ENCODE measurements at regions not wholly inside any gene's neighbourhood (a gene's known extent, or its start where the extent isn't known, plus 50 kb on each side); places are given as distances from the start of the nearest gene placed in this dataset.

DNA sequence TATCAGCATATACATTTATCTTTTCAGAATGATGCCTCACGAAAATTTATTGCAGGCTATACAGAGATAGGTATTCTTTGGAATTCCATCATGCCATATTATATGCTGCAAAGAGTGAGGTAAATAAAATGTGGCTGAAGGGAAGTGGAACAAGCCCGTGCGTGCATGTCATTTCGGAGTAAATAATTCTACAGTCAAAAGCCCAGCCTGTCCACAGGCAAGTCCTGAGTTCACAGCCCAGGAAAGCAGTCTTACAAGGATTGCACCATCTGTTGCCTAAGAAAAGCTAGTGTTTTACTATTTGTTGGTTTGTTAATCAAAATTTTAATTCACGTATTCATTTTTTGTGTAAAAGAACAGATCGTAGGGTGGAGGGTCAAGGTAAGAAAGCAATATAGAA lies 292.4 kb upstream of the AKR1E2 start:
- H3K27ac ChIP-seq (ENCODE audit: control insufficient read depth, insufficient read depth, low read length) = peak overlapping the region; percentile 76
- H4K20me1 ChIP-seq (ENCODE audit: control insufficient read depth, extremely low read depth, insufficient read depth, low read length) = no peaks in the 10 kb centered on the region
- no peaks in the 10 kb centered on the region for H3K36me3 ChIP-seq (ENCODE audit: control insufficient read depth in 2 of 2, extremely low read depth in 1 of 2, insufficient read depth in 2 of 2, low read length in 2 of 2)
- peak overlapping the region in 1 of 3 experiments; percentile 1 for H3K4me3 ChIP-seq (ENCODE audit: control insufficient read depth in 2 of 3, extremely low read depth in 1 of 3, insufficient read depth in 2 of 3, low read depth in 1 of 3, low read length in 3 of 3)
- no peak for TF ChIP-seq EZH2 (IDR thresholded peaks at IDR 0.05; ENCODE audit: low read length)
- TF ChIP-seq, protein P1, sequence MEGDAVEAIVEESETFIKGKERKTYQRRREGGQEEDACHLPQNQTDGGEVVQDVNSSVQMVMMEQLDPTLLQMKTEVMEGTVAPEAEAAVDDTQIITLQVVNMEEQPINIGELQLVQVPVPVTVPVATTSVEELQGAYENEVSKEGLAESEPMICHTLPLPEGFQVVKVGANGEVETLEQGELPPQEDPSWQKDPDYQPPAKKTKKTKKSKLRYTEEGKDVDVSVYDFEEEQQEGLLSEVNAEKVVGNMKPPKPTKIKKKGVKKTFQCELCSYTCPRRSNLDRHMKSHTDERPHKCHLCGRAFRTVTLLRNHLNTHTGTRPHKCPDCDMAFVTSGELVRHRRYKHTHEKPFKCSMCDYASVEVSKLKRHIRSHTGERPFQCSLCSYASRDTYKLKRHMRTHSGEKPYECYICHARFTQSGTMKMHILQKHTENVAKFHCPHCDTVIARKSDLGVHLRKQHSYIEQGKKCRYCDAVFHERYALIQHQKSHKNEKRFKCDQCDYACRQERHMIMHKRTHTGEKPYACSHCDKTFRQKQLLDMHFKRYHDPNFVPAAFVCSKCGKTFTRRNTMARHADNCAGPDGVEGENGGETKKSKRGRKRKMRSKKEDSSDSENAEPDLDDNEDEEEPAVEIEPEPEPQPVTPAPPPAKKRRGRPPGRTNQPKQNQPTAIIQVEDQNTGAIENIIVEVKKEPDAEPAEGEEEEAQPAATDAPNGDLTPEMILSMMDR (optimal IDR thresholded peaks at IDR 0.05 in 1 of 3, IDR thresholded peaks at IDR 0.05 in 1 of 3, conservative IDR thresholded peaks at IDR 0.05 in 1 of 3; ENCODE audit: extremely low read depth in 1 of 3, insufficient read depth in 2 of 3, low read length in 3 of 3) = no peak
- no peak overlapping the region for H3K9ac ChIP-seq (ENCODE audit: control insufficient read depth, extremely low read depth, insufficient read depth, low read length)
- no peaks in the 10 kb centered on the region for H3K9me3 ChIP-seq (ENCODE audit: control insufficient read depth, low read depth, low read length)
- peak overlapping the region; percentile 82 for H3K4me2 ChIP-seq (ENCODE audit: control insufficient read depth, extremely low read depth, insufficient read depth, low read depth, low read length)
- H3K4me1 ChIP-seq (ENCODE audit: control insufficient read depth, extremely low read depth, insufficient read depth, low read length) = peaks cover 22% of the 10 kb centered on the region
- peak; percentile 99 for FAIRE-seq
- no peaks in the 10 kb centered on the region for H3K79me2 ChIP-seq (ENCODE audit: control insufficient read depth, insufficient read depth, low read length)
- peak overlapping the region; percentile 28 for H2AFZ ChIP-seq (ENCODE audit: control insufficient read depth, low read length)
- DNase-seq (ENCODE audit: low read depth, low spot score) = no peak
- no peaks in the 10 kb centered on the region for H3K9me1 ChIP-seq (ENCODE audit: control insufficient read depth, extremely low read depth, insufficient read depth, low read length)
- no peaks in the 10 kb centered on the region for H3K27me3 ChIP-seq (ENCODE audit: control insufficient read depth, extremely low read depth, insufficient read depth, low read length)
- dilution Hi-C loops (cut with MboI; ENCODE audit: extremely low pct_ligation_motif_present, low sequenced_read_pairs) = no loop called here

DNA sequence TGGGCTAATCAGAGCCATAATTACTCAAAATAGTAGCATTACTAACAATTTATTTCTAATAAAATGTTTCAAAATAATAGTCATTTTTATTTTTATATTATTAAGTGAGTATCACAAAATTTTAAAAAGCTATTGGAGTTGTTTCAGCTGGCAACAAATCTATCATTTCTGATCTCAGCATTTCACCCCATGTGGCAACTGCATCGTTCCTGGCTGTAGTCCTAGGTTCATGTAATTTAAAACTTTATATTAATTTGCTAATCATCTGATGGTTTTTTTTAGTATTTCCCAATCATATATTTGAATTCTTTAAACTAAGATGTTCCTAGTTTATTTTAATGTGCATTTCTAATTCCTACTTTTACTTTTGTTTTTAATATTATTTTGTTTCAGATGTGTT lies 293.0 kb upstream of the AKR1E2 start:
- dilution Hi-C loops (cut with MboI; ENCODE audit: extremely low pct_ligation_motif_present, low sequenced_read_pairs) = no loop called here

More for the DNA sequence above, 293.0 kb upstream of the AKR1E2 start:
- Histone ChIP-seq H2AFZ (ENCODE audit: control insufficient read depth, low read length) (peak overlapping the region; percentile 68), H3K4me2 (ENCODE audit: control insufficient read depth, extremely low read depth, insufficient read depth, low read depth, low read length) (peak overlapping the region; percentile 82), H3K4me3 (ENCODE audit: control insufficient read depth in 2 of 3, extremely low read depth in 1 of 3, insufficient read depth in 2 of 3, low read depth in 1 of 3, low read length in 3 of 3) (peak overlapping the region in 1 of 3 experiments; percentile 1), H4K20me1 (ENCODE audit: control insufficient read depth, extremely low read depth, insufficient read depth, low read length) (no peaks in the 10 kb centered on the region), H3K27me3 (ENCODE audit: control insufficient read depth, extremely low read depth, insufficient read depth, low read length) (no peaks in the 10 kb centered on the region), H3K9me1 (ENCODE audit: control insufficient read depth, extremely low read depth, insufficient read depth, low read length) (no peaks in the 10 kb centered on the region), H3K79me2 (ENCODE audit: control insufficient read depth, insufficient read depth, low read length) (no peaks in the 10 kb centered on the region), H3K9ac (ENCODE audit: control insufficient read depth, extremely low read depth, insufficient read depth, low read length) (no peak overlapping the region), H3K27ac (ENCODE audit: control insufficient read depth, insufficient read depth, low read length) (peak overlapping the region; percentile 76), H3K36me3 (ENCODE audit: control insufficient read depth in 2 of 2, extremely low read depth in 1 of 2, insufficient read depth in 2 of 2, low read length in 2 of 2) (no peaks in the 10 kb centered on the region), H3K9me3 (ENCODE audit: control insufficient read depth, low read depth, low read length) (no peaks in the 10 kb centered on the region), H3K4me1 (ENCODE audit: control insufficient read depth, extremely low read depth, insufficient read depth, low read length) (peaks cover 22% of the 10 kb centered on the region)
- TF ChIP-seq, protein P1 (optimal IDR thresholded peaks at IDR 0.05 in 1 of 3, IDR thresholded peaks at IDR 0.05 in 1 of 3, conservative IDR thresholded peaks at IDR 0.05 in 1 of 3; ENCODE audit: extremely low read depth in 1 of 3, insufficient read depth in 2 of 3, low read length in 3 of 3) = no peak
- TF ChIP-seq EZH2 (IDR thresholded peaks at IDR 0.05; ENCODE audit: low read length) = no peak
- FAIRE-seq = no peak
- DNase-seq (ENCODE audit: low read depth, low spot score) = no peak

Data from keratinocyte (primary cell).